ENCODE measurements at regions not wholly inside any gene's neighbourhood (a gene's known extent, or its start where the extent isn't known, plus 50 kb on each side); places are given as distances from the start of the nearest gene placed in this dataset.
"Not testable (repeated sequence)": the region's sequence is repeated elsewhere in the genome, so short reads cannot be mapped to it uniquely, and the experiment has no call there.

DNA sequence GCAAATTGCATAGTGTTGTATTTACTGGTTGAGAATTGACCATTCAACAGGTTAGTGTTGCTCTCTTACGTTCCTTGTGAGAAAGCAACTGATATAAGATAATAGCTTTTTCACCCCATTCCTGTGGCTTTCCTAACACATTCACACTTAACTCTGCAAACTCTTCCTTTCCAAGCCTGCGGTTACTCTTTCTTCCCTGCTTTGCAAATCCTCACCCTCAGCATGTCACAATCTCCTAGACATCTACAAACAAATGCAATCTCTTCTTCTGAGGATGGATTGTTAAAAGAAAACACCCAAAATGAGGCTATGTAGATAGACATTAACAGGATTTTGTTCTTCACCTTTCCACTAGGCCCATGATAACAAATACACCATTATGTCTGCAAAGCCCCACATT is 771.7 kb upstream of the PCDH7 start:
- DNase-seq = no peak

DNA sequence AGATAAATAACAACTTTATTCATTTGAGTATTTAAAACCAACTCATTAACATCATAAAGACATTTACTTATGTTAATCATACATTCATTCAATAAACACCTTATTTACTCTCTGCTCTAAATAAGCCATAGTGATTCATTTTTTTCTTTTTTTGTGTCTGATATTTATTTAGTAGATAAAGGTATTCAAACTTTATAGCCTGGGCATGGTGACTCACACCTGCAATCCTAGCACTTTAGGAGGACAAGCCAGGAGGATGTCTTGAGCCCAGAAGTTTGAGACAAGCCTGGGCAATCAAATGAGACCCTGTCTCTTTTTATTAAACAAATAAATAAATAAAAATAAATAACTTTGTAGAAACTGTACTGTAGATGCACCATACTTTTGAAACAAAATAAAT is 771.3 kb upstream of the PCDH7 start:
- DNase-seq = no peak

DNA sequence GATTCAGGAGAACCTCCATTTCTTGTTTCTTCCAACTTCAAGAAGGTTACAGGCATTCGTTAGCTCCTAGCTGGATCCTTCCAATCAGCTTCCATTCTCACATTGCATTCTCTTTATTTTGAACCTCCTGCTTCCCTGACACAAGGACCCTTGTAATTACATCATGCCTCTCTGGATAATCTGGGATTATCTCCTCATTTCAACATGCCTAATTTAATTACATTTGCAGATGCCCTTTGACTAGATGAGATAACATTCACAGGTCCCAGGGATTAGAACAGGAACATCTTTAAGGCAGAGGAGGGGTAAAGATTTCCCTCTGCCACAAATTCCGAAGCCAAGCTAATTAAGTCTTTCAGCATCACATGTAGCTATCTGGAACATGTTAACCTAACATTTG is 753.8 kb upstream of the PCDH7 start:
- no peak for DNase-seq

DNA sequence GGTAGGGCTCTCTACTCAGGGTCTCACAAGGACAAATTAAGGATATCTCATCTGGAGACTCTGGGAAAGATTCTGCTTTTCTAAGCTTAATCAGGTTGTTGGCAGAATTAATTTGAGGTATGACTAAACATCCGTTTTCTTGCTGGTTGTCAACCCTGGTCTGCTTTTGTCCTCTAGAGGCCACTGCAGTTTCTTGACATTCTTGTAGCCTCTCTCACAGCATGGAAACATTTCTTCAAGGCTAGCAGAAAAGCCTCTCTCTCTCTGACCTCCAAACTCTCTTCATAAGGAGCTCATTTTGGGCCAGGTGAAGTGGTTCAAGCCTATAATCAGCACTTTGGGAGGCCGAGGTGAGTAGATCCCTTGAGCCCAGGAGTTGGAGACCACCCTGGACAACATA is 749.5 kb upstream of the PCDH7 start:
- DNase-seq = no peak

DNA sequence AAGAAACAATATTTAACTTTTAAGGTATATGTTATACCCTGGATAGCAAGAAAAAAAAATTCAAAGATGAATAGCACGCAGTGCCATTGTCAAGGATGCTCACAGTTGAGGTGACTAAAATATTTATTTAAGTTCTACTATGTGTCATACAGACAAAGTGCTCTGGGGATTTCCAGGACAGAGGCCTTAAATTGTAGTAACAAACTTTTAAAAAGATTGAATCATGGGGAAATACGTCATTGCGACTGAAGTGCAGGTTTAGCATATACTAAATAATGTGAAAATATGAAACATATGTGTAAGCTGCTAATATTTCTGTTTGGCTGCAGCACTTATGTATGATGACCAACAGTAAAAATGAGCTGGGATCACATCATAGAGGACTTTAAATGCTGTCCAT is 748.0 kb upstream of the PCDH7 start:
- no peak for DNase-seq

DNA sequence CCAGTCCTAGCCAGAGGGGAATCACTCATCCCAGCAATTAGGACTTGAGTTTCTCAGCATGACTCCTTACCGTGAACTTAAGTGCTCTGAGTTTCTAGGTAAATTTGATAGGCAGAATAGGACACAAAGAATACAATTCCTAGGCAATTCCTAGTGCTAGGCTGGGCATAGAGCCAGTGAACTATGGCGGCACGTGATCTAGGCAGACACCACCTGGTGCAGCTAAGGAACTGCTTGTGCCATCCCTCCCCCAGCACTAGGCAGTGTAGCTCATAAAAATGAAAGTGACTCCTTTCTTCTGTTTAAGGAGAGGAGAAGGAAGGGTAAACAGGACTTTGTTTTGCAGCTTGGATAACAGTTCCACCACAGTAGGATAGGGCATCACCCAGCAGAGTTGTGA is 736.3 kb upstream of the PCDH7 start:
- DNase-seq = no peak

DNA sequence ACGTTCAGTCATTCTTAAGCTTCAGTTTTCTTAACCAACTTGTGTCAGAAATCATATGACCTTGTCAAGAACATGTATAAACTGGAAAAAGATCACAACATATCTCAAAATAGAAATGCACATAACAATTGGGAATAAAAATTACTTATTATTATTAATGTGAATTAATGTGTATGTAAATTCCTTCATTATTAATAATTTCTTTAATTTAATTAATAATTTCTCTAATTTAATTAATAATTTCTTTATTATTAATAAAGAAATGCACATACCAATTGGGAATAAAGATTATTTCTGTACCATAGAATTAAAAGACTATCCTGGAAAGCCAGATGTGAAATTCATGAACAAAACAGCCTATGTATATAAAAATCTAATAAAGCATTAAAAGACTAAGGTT is 718.5 kb upstream of the PCDH7 start:
- no peak for DNase-seq

DNA sequence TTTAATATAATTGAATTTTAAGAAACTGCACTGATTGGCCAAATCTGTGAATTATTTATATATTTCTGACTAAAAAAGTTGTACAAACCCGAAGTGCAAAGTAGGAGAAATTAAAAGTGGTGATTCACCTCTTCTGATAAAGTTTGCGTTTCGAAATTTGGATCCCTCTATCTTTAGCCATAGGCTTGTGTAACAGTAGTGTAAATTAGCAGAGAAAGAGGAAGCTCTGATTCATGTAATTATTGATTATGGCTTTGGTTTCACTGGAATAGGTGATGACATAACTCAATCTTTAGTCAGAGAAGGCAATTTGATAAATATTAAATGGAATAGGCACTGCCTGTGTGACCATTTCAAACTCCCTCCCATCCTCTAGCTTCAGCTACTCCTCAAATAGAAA is 717.8 kb upstream of the PCDH7 start:
- DNase-seq = no peak

DNA sequence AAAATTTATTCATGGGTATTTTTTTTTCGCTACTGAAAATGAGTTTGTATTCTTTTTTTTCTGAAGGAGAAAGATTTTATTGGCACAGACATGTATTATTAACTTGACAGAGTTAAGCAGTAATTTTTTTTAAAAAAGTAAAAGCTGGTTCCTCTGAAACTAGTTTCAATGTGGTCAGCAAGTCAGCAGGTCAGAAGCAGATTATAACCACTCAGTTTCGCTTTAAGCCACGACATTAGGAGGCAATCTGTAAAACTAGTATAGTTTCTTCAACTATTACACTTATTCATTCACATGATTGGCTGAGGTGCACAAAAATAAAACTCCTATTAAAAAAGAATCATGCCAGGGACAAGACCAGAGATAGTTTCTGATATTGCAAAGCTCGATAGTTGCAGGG is 714.2 kb upstream of the PCDH7 start:
- DNase-seq = no peak

DNA sequence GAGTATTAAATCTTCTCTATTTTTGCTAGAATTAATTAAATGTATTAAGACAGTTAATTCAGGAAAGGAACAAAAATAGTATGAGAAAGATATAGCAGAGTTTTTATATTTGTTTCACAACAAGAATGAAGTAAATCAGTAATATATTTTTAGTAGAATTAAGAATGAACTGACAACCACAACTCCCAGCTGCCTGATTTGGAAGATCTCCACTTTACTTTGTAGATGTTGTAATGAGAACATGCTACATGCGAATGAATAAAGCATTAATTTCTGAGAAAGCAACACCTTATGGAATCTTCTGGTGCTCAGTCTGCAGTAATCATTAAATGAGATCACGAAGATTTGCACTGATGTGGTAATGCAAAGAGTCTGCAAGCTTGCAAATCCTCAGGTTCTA is 695.6 kb upstream of the PCDH7 start:
- no peak for DNase-seq

DNA sequence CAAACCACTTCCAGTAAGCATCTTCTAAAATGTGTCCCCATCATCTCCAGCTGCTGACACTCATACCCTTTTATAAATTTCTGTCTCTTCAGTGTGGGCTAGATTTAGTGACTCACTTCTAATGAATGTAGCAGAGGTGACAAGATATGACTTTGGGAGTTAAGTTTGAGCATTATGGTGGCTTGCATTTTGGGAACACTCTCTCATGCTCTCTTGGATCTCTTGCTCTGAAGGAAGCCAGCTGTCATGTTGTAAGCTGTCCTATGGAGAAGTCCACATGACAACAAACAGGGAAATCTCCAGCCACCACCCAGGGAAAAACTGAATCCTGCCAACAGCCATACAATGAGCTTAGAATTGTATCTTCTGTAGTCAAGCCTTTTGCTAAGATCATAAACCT is 691.3 kb upstream of the PCDH7 start:
- no peak for DNase-seq

DNA sequence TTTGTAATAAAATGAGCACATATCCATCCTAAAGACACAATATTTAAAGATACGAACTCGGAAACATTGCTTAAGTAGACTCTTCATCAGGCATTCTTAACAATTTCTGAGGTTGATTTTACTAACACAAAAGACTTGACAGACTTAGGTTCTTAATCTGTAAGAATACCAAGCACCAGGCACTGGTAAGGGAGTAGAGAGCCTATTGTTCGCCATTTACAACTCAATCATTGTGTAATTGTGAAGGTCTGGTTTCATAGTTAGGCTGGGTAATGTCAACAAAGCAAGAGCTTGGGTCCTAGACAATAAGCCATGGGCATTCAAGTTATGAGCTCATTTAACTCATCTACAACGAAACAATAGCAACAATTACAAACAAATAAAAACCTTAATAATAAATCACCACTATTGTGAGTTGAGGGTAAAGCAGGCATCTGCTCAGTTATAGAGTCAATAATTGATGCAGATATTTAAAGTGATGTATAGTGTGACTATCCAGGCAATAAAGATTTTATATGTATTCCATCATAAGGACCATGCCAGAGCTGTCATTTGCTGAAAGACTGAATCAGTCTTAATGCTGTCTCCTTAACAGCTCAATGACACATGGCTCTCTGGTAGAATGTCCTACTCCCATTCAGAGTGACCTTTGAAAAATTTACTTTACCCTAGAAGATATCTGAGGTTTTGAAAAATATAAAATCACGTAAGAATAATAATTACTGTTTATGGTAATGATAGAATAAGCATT is 664.0 kb upstream of the PCDH7 start:
- no peak for DNase-seq

DNA sequence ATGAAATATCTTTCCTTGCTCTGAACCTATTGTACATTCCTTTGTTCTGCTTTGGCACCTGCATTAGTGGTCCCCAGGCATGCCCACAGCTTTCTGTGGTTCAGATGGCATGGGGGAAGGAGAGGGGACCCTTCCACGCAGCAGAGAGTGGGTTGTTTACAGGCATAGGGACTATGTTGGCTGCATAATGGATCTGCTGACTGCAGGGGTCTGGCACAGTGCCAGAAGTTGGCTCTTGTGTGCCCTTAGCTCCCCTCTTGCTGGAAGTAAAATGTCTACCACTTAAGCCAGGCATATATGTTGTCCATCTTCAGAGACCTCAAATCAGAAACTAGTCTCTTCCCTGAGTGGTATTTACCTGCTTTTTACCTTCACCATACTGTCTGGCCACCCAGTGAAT is 651.9 kb upstream of the PCDH7 start:
- no peak for DNase-seq

DNA sequence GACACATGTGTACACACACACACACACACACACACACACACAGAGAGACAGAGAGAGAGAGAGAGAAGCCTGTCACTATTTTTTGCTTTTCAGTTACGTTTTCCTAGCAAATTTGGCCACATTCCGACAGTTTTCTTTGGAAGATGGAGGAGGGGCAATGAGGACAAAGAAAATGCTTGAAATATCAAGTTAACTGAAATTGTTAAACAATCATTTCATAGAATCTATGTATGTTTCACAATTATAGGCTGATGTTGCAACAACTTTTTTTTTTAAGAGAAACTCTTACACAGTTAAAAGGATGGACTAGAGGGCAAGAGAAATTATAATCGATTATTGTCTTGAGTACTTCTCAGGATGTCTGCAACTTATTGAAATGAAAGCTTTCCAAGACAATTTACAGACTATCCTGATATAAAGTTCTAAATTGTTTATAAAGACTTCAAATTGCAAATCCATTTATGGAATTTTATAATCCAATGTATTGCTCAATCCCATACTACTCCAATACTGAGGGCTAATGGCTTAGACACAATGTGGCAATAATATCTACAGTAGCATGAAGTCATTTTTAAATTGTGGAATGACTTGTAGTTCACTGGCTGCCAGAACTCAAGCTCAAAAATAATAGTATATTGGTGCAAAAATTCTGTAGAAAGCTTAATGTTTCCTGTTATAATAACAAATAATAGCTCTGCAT is 647.0 kb upstream of the PCDH7 start:
- no peak for DNase-seq

DNA sequence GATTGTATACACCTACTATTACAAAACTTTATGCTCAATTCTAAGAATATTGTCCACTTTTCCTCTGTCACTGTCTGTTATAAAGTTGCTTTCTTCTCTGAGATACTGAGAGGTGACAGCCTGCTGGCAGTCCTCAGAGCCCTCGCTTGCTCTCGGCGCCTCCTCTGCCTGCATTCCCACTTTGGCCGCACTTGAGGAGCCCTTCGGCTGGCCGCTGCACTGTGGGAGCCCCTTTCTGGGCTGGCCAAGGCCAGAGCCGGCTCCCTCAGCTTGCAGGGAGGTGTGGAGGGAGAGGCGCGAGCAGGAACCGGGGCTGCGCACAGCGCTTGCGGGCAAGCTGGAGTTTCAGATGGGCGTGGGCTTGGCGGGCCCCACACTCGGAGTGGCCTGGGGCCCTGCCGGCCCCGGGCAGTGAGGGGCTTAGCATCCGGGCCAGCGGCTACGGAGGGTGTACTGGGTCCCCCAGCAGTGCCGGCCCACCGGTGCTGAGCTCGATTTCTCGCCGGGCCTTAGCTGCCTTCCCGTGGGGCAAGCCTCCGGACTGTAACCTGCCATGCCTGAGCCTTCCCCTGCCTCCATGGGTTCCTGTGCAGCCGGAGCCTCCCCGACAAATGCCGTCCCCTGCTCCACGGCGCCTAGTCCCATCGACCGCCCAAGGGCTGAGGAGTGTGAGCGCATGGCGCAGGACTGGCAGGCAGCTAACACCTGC is 627.6 kb upstream of the PCDH7 start:
- not testable (repeated sequence) for DNase-seq

DNA sequence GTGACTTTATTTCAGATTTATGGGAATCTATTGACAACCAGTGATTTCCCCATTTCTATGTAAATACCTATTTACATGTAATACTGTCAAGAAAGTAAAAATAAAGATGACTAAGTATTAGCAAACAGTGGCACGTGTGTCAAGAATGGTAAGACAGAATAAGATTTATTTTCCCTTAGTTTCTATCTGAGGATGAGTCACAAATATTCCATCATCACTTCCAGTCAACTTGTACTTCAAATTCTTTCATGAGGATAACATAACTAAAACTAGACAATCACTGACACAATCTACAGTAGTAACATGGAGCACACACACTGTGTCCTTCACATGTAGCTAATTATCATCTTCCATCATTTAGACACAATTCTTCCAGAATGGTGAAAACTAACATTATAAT is 625.3 kb upstream of the PCDH7 start:
- DNase-seq = no peak

DNA sequence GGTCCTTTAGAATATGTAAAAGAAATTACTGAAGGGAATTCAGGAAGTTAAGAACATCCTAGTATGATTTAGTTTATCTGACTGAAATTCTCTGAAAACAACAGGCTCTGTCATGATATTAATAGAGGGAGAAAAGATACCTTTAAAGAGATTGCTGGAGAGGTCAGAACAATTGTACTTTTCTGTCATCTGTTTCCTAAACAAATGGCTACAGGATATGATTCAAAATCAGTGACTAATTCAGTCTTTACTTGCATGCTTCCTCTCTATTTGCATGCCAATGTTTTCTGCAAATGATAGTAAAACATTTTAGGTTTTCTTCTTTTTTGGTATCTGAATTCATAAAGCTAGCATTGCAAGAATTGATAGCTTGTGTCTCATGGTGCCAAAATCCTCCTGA is 616.7 kb upstream of the PCDH7 start:
- no peak for DNase-seq

DNA sequence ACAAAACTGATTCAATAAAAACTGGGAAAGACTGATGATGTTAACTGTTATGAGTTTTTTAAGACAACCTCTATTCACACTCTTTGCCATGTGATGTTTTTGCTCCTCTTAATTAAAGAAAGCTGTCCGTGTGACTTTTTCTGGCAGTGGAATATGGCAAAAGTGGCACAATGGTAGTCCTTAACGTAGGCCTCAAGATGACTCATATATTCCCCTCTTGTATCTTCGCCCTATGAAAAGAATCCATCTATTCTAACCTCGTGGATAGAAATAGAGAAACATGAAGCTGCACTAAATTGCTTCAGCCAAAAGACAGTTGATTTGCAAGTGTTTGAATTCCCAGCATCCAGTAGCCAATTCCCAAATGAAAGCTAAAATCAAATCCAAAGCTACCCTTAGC is 603.8 kb upstream of the PCDH7 start:
- DNase-seq = no peak

DNA sequence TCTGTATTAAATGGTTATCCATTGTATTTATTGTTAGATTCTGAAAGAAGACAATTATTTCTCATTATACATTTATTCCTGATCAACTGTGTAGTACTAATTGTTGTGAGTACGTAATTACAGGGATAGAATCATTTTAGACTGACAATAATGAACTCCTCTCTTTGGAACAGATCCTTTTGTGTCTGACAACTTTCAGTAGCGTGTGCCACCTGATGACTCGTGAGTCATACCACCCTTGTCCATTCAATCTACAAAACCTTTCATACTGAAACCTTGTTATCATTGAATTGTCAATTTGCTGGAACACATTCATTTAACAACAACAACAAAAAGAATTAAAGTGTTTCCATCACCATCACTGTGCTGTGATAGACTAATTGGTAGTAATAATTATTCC is 602.7 kb upstream of the PCDH7 start:
- DNase-seq = no peak

DNA sequence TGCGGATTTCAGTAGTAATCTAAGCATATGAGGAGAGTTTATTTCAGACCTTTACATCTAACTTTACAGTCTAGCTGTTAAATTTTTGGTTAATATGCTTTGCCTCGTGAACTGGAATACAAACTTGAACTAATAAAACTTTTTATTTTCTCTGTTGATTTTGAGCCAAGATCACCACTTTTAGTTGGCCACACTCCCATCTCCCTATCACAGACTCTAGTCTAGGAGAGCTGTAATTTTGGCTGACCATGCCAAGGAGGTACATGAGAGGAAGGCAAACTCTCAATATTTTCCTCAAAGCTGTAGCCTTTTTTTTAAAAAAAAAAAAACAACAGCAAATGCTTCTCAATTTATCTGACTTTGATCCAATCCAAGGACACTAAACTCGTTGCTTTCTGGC is 597.5 kb upstream of the PCDH7 start:
- no peak for DNase-seq

DNA sequence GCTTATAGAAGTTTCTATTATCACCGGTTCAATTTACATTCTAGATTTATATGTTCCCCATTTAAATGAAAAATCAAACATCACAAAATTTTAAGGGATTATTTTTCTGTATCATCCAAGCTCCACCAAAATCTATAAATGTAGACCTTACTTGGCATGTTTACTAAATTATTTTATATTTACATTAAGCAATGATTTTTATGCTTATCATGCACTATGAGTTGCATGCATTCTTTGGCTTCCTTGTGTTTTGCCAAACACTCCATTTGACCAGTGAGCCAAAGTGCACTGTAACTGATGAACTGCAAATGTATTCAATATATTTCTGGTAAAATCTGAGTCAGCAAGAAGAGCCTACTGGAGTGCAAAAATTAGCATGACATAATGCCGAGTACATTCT is 595.5 kb upstream of the PCDH7 start:
- DNase-seq = not testable (repeated sequence)

DNA sequence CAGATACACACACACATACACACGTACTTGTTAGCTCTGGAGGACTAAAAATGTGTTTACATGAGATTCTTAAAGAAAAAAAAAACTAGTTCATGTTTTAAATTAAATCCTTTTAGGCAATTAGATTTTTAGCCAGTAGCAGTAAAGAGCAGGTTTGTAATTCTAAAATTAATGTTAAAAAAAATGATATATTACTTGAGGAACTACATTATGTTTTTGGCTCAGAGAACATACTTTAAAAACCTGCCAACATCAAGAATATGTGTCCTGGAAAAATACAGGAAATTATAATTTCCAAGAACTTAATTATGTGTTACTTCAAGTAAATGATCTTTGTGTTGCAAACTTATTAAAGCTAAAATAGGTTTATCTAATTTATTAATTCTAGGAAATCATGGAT is 594.3 kb upstream of the PCDH7 start:
- DNase-seq = no peak

DNA sequence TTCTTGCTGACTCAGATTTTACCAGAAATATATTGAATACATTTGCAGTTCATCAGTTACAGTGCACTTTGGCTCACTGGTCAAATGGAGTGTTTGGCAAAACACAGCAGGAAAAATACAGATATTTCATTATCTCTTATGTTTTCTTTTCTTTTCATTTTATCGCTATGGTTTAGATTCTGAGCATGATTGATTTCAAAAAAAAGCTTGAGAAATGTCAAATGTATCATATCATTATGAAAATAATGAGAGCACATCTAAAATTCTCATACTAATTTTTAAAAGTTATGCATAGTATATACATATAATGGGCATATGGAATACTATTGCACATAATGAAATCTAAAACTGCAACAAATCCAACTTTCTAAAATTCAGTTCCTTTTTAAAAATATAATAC is 593.8 kb upstream of the PCDH7 start:
- no peak for DNase-seq

DNA sequence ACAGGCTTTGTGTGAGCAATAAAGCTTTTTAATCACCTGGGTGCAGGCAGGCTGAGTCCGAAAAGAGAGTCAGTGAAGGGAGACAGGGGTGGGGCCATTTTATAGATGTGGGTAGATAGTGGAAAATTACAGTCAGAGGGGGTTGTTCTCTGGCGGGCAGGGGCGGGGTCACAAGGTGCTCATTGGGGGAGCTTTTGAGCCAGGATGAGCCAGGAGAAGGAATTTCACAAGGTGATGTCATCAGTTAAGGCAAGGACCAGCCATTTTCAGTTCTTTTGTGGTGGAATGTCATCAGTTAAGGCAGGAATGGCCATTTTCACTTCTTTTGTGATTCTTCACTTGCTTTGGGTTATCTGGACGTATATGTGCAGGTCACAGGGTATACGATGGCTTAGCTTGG is 571.3 kb upstream of the PCDH7 start:
- DNase-seq = not testable (repeated sequence)

Measured in occipital lobe (tissue), 1 donor.